HUES48 (cell line): ENCODE measurements at regions not wholly inside any gene's neighbourhood (a gene's known extent, or its start where the extent isn't known, plus 50 kb on each side); places are given as distances from the start of the nearest gene placed in this dataset.

Experiments used
- H3K27ac ChIP-seq: one replicate; pipeline ENCODE4 v1.7.0; 2013; ENCODE audit warnings: low read depth, low read length, inconsistent platforms
- H3K27me3 ChIP-seq: 2 replicates; pipeline ENCODE4 v1.6.1; 2013; ENCODE audit warnings: mild to moderate bottlenecking, low read length; ENCODE audit not compliant: control insufficient read depth, insufficient read depth
- H3K36me3 ChIP-seq: 2 replicates; pipeline ENCODE4 v1.6.1; 2013; ENCODE audit warnings: low read length; ENCODE audit not compliant: control insufficient read depth, insufficient read depth
- H3K4me1 ChIP-seq: 2 replicates; pipeline ENCODE4 v1.6.1; 2013; ENCODE audit warnings: mild to moderate bottlenecking, low read length; ENCODE audit not compliant: control insufficient read depth, insufficient read depth
- H3K4me3 ChIP-seq: 2 replicates; pipeline ENCODE4 v1.5.1; 2013; ENCODE audit warnings: mild to moderate bottlenecking, low read depth, low read length
- H3K9ac ChIP-seq: 2 replicates; pipeline ENCODE4 v1.6.1; 2013; ENCODE audit warnings: mild to moderate bottlenecking, low read depth, low read length, moderate library complexity
- H3K9me3 ChIP-seq: 2 replicates; pipeline ENCODE4 v1.6.1; 2013; ENCODE audit warnings: low read length; ENCODE audit not compliant: control insufficient read depth, insufficient read depth

DNA sequence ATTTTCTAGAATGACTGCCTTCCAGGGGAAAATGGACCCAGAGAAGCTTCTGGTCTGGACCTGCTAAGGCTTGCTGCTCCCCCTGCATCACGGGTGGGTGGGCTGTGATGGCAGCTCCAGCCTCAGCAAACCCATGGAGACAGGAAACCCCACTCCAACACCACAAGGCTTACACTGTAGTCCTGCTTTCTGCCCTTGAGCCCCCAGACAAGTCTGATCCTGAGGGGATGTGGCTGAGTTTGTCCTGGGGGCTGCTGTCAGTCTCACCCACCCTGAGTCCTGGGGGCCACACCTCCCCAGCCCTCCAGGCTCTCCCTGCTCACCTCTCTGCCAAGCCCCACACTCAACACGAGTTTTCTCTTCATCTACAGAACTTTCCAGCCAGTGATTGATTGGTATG is 279.4 kb downstream of the EIPR1 start:
- Histone ChIP-seq H3K4me1 (no peaks in the 10 kb centered on the region), H3K9ac (no peak overlapping the region), H3K27me3 (no peaks in the 10 kb centered on the region), H3K36me3 (no peaks in the 10 kb centered on the region), H3K27ac (no peak overlapping the region), H3K4me3 (no peak overlapping the region), H3K9me3 (no peaks in the 10 kb centered on the region)

DNA sequence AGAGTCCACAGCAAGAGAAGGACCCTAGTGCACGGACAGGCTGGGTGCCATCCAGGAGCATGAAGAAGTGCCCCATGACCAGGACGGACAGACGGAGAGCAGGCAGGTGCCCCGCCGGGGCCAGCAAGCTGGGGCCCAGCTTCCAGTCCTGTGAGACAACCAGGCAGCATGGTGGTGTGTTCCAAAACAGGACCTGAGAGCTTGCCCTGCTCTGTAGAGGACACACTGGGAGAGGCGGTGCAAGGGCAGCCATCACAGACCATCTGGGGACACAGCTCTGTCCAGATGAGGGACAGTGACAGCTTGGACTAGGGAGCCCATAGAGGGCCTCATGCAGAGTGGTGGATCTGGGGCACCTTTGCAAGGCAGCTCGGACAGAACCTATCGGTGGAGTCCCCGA is 279.8 kb downstream of the EIPR1 start:
- H3K27ac ChIP-seq = no peak overlapping the region
- H3K4me3 ChIP-seq = no peak overlapping the region
- no peaks in the 10 kb centered on the region for H3K27me3 ChIP-seq
- no peaks in the 10 kb centered on the region for H3K9me3 ChIP-seq
- H3K36me3 ChIP-seq = no peaks in the 10 kb centered on the region
- H3K9ac ChIP-seq = no peak overlapping the region
- H3K4me1 ChIP-seq = no peaks in the 10 kb centered on the region

DNA sequence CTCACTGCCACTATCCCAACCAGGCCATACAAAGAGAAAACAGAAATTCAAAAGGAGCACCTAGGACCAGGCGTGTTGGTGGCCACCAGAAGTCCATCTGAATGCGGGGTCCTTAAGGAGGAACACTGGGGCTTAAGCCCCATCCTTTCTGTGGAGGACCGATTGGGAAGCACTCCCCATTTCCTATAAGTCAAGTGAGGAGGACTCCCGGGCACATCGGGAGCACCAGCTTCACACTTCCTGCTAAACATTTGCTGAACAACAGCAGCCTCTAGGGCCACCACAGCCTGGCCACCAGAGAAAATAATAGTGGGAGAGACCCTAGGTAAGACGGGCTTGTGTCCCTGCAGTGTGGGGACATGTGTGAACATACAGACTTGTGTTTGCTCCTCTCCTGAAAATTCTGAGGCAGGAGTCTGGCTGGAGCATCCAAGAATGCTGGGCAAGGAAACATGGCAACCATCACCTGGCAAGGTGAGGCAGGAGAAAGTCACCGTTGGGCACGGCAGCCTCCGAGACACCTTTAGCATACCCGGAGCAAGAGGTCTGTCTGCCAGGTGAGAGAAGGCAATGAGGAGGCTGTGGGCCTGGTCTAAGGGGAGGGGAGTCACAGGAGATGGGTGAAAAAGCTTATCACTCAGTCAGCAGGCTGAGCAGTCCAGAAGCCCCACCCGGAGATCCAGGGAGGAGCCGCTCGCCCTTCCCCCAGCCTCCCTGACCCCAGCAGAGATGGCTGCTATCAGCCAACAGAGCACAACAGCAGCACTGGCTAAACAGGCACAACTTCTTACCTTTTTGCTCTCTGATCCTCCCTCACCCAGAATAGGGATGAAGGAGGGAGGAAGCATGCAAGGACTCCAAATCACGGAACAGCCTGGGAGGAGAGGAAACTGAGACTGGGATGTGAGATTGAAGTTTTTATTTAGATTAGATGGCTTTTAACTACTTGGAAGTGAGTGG is 282.3 kb downstream of the EIPR1 start:
- H3K9me3 ChIP-seq = no peaks in the 10 kb centered on the region
- no peak overlapping the region for H3K4me3 ChIP-seq
- no peaks in the 10 kb centered on the region for H3K27me3 ChIP-seq
- H3K9ac ChIP-seq = no peak overlapping the region
- no peak overlapping the region for H3K27ac ChIP-seq
- H3K4me1 ChIP-seq = no peaks in the 10 kb centered on the region
- no peaks in the 10 kb centered on the region for H3K36me3 ChIP-seq

DNA sequence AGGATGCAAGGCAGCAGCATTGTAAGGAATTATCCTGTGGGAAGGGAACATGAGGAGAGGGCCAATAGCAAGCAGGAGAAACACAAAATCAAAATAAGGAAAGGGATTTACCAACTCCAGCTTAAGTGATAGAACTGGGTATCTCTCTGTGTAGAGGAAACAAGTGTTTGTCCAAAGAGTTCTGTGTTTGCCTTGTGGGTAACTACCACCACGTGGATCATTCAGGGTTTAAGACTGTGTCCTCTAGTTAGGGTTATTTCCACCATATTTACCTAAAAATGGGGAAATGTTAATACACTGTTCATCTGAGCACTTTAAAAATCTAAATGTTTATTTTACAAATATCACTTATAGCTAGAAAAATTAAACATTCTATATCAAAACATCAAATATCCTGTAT is 283.3 kb downstream of the EIPR1 start:
- Histone ChIP-seq H3K9me3 (no peaks in the 10 kb centered on the region), H3K4me3 (no peak overlapping the region), H3K27me3 (no peaks in the 10 kb centered on the region), H3K27ac (no peak overlapping the region), H3K36me3 (no peaks in the 10 kb centered on the region), H3K4me1 (no peaks in the 10 kb centered on the region), H3K9ac (no peak overlapping the region)

DNA sequence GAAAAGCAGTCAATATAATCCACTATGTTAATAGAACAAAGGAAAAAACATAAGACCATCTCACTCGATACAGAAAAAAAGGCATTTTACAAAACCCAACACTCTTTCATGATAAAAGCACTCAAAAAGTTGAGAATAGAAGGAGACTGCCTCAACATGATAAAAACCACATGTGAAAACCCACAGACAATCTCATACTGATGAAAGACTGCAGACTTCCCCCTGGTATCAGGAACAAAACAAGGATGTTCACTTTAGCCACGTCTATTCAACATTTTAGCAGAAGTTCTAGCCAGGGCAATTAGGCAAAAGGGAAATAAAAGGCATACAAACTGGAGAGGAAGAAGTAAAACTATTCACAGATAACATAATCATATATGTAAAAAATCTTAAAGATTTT is 285.9 kb downstream of the EIPR1 start:
- Histone ChIP-seq H3K4me3 (no peak overlapping the region), H3K9ac (no peak overlapping the region), H3K9me3 (no peaks in the 10 kb centered on the region), H3K27ac (no peak overlapping the region), H3K36me3 (no peaks in the 10 kb centered on the region), H3K27me3 (no peaks in the 10 kb centered on the region), H3K4me1 (no peaks in the 10 kb centered on the region)

DNA sequence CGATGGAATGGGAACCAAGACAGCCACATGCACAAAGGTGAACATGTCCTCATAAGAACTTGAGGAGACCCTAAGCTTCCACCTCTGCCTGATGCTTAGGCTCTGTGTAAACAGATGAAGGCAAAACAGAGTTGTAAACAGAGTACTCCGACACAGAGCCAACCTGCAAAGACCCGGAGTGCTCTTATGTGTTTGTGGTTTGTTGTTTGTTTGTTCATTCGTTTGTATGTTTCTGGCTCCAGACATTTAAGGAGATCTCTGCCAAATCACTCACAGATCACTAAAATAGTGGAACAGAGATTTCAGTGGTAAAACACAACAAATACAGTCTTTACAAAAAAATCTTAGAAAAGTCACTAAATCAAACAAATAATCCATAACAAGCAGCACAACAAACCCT is 294.9 kb downstream of the EIPR1 start:
- no peaks in the 10 kb centered on the region for H3K36me3 ChIP-seq
- no peak overlapping the region for H3K4me3 ChIP-seq
- H3K27ac ChIP-seq = no peak overlapping the region
- H3K9me3 ChIP-seq = no peaks in the 10 kb centered on the region
- H3K4me1 ChIP-seq = no peaks in the 10 kb centered on the region
- no peaks in the 10 kb centered on the region for H3K27me3 ChIP-seq
- H3K9ac ChIP-seq = no peak overlapping the region

DNA sequence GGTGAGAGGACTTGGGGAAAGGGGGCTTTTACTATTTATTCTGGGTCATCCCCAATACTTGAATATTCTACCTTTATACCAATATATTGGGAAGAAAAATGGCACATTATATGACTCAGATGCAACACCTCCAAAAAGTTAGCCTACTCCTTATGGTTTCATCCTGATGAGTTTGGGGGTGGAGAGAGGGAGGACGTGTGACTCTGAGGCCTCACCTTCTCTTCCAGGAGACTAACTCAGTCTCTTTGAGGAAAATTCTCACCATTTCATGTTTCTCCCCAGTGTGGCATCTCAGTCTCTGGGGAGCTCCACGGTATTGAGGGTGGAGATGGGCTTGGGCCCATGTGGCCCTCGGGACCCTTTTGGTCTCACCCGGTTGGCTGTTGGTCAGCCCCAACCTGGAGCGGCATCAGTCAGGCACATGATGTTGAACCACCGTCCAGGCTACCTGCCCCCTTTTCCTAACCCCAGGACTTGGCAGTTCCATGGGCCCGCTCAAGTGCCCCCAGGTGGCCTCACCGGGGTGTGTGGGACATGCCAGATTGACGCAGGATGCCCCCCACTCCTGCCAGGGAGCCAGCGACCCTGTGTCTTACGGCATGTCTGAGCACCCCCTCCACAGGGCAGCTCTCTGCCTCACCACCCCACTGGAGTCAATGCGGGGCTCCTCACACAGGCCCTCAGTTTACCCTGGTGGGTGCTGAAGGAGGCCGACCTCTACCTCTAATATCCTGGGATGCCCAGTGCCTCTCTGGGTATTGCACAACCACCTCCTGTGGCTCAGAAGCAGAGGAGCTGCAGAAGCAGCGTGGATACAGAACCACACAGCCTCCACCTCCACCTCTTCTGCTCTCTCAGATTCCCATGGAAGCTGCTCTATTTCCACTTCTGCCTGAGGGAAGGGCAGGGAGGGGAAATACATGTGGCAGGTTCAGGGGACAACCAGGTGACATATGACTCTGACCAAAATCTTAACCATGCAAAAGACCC is 297.4 kb downstream of the EIPR1 start:
- Histone ChIP-seq H3K27ac (no peak overlapping the region), H3K4me1 (no peaks in the 10 kb centered on the region; the same call in 1 of the 2 replicates), H3K9me3 (no peaks in the 10 kb centered on the region), H3K27me3 (no peaks in the 10 kb centered on the region), H3K4me3 (no peak overlapping the region), H3K36me3 (no peaks in the 10 kb centered on the region), H3K9ac (no peak overlapping the region)

DNA sequence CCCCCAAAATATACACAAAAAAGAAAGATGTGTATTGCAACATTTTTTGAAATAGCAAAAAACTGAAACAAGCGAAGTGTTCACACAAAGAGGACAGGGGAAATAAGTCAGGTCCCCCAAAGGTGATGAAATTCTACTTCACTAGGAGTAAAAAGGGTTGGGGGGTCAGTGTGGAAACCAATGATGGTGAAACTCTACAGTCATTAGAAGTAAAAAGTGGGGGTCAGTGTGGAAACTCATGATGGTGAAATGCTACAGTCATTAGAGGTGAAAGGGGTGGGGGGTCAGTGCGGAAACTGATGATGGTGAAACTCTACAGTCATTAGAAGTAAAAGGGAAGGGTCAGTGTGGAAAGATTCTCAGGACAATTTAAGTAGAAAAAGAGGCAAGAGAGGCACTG is 298.2 kb downstream of the EIPR1 start:
- Histone ChIP-seq H3K9ac (no peak overlapping the region), H3K36me3 (no peaks in the 10 kb centered on the region), H3K4me1 (no peaks in the 10 kb centered on the region; the same call in 1 of the 2 replicates), H3K4me3 (no peak overlapping the region), H3K27ac (no peak overlapping the region), H3K27me3 (no peaks in the 10 kb centered on the region), H3K9me3 (no peaks in the 10 kb centered on the region)

DNA sequence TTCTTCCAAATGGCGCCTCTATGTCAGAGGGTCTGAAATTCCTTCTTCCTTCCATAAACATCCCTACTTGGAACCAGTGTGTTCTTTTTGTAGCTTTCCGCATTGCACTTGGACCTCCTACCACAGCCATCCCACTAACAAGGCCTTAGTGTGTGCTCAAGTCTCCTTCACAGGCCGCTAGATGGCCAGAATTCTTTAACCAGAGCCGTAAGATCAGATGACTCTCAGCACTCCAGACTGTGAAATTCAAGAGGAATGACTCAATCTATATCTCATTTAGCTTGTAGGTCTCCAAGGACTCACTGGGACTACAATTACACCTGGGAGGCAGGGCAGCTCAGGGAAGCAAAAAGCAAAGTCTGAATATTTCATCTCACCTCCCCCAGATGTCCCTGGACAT is 298.9 kb downstream of the EIPR1 start:
- Histone ChIP-seq H3K9ac (no peak overlapping the region), H3K27me3 (no peaks in the 10 kb centered on the region), H3K27ac (no peak overlapping the region), H3K9me3 (no peaks in the 10 kb centered on the region), H3K4me1 (no peaks in the 10 kb centered on the region; the same call in 1 of the 2 replicates), H3K36me3 (no peaks in the 10 kb centered on the region), H3K4me3 (no peak overlapping the region)

DNA sequence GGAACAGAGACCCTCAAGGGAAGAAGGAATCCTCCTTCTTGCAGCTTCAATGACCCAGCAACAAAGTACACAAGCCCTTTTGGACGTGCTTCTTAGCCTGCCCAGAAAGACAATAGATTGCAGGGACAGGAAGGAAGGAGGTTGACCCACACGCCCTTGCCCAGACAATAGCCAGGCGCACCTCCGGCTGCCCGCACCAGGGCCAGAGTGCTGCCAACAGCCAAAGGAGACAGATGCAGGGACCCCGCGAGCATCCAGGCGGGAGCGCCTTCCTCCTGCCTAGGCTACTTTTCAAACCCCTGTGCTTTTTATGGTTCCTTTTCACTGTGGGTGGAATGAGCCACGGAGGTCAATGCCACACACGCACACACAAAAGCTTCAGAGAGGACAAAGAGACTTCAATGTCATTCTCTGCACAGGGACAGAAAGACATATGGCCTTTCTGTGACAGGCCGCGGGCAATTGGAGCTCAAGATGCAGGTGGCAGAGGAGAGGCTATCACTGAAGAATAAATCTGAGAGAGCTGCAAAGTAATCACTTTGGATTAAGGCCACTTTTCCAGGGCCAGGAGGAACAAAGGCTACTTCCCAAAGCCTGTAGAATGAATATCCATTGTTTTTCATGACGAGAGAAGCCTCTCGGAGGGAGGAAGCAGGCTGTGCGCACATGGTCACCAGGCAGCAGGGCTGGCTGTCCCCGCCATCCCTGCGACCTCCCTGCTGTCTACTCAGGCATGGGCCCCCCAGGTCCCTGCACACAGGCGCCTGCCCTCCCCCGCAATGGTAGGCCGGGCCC is 300.6 kb downstream of the EIPR1 start:
- H3K9ac ChIP-seq = no peak overlapping the region
- no peaks in the 10 kb centered on the region for H3K36me3 ChIP-seq
- H3K4me1 ChIP-seq = no peaks in the 10 kb centered on the region; the same call in 1 of the 2 replicates
- H3K27ac ChIP-seq = no peak overlapping the region
- no peaks in the 10 kb centered on the region for H3K9me3 ChIP-seq
- no peak overlapping the region for H3K4me3 ChIP-seq
- H3K27me3 ChIP-seq = no peaks in the 10 kb centered on the region
